ENCODE measurements at regions not wholly inside any gene's neighbourhood (a gene's known extent, or its start where the extent isn't known, plus 50 kb on each side); places are given as distances from the start of the nearest gene placed in this dataset.

DNA sequence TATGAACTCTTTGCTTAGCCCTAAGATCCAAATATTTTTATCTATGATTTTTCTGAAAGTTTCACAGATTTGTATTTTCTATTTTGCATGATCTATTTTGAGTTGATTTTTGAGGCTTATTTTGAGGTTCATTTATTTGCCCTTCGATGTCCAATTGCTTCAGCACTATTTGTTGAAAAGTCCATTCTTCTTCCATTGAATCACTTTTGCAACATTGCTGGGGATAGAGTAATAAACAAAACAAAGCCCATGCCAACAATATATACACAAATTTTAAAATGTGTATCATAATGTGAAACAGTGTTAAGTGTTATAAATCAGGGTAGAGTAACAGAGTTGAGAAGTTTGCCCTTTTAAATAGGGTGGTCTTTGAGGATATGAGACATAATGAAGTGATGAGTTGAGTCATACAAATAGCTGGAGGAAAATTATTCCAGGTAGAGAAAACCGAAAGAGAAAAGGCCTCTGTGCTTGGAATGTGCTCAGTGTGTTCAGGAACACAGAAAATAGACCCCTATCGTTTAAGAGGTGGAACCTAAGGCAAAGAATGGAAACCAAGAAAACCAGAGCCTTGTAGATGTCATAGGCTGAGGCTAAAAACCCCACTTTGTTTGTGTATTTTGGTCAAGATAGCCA is 172.7 kb upstream of the NR5A2 start:
- TF ChIP-seq EZH2phosphoT487 (IDR thresholded peaks at IDR 0.05): no peak
- TF ChIP-seq, protein P1, sequence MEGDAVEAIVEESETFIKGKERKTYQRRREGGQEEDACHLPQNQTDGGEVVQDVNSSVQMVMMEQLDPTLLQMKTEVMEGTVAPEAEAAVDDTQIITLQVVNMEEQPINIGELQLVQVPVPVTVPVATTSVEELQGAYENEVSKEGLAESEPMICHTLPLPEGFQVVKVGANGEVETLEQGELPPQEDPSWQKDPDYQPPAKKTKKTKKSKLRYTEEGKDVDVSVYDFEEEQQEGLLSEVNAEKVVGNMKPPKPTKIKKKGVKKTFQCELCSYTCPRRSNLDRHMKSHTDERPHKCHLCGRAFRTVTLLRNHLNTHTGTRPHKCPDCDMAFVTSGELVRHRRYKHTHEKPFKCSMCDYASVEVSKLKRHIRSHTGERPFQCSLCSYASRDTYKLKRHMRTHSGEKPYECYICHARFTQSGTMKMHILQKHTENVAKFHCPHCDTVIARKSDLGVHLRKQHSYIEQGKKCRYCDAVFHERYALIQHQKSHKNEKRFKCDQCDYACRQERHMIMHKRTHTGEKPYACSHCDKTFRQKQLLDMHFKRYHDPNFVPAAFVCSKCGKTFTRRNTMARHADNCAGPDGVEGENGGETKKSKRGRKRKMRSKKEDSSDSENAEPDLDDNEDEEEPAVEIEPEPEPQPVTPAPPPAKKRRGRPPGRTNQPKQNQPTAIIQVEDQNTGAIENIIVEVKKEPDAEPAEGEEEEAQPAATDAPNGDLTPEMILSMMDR (IDR thresholded peaks at IDR 0.05): no peak
- TF ChIP-seq EZH2 (IDR thresholded peaks at IDR 0.05): no peak

Data from neural progenitor cell (in vitro differentiated cells).